HG03432 (cell line): ENCODE measurements at regions not wholly inside any gene's neighbourhood (a gene's known extent, or its start where the extent isn't known, plus 50 kb on each side); places are given as distances from the start of the nearest gene placed in this dataset.

Experiments
- ATAC-seq: cut with Tn5 transposase; IDR thresholded peaks from one replicate; pipeline ENCODE4 v1.9.1; 2021; ENCODE audit warnings: mild to moderate bottlenecking, moderate library complexity; ENCODE audit not compliant: unreplicated experiment

GRCh38 chr2:16196687-16197503, 256.5 kb downstream of the MYCN start:
- ATAC-seq = no peak

GRCh38 chr2:16195681-16196070, 255.3 kb downstream of the MYCN start:
- no peak for ATAC-seq

DNA sequence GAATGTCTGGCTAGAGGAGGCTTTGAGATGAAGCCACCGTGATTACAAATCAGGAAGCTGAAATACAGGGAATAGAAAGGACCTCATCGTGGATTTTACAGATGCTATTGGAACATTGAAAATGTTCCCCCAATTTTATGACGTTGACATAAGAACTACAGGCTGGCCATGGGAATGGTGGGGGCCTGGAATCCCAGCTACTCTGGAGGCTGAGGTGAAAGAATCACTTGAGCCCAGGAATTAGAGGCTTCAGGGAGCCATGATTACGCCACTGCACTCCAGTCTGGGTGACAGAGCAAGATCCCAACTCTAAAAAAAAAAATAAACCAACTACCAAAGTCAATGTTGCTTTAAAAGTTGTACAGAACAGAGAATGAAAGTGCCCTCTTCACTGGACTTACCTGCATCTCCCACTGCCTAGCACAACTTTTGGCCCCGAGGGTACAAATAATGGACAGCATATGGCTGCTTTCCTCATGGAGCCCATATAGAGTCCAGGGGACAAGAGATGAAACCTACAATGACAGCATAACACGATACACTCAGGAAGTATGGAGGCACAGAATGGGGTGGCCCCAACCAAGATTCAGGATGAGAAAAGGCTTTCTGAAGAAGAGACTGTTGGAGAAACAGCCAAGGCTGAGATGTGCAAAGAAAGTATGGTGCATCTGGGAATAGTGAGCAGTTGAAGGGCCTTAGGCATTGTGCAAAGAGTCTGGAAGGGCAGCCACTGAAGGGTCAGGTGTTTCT, 254.8 kb downstream of the MYCN start:
- no peak for ATAC-seq

GRCh38 chr2:16194530-16194929, 254.2 kb downstream of the MYCN start:
- no peak for ATAC-seq

- ATAC-seq = no peak
Observed at GRCh38 chr2:16194096-16194390, 253.7 kb downstream of the MYCN start.

GRCh38 chr2:16192416-16193216, 252.3 kb downstream of the MYCN start:
- ATAC-seq = no peak

GRCh38 chr2:16191431-16192200, 251.3 kb downstream of the MYCN start:
- ATAC-seq = no peak

- ATAC-seq = no peak
Observed at GRCh38 chr2:16190446-16191270, 250.3 kb downstream of the MYCN start.

GRCh38 chr2:16189836-16190160, 249.4 kb downstream of the MYCN start:
- no peak for ATAC-seq

DNA sequence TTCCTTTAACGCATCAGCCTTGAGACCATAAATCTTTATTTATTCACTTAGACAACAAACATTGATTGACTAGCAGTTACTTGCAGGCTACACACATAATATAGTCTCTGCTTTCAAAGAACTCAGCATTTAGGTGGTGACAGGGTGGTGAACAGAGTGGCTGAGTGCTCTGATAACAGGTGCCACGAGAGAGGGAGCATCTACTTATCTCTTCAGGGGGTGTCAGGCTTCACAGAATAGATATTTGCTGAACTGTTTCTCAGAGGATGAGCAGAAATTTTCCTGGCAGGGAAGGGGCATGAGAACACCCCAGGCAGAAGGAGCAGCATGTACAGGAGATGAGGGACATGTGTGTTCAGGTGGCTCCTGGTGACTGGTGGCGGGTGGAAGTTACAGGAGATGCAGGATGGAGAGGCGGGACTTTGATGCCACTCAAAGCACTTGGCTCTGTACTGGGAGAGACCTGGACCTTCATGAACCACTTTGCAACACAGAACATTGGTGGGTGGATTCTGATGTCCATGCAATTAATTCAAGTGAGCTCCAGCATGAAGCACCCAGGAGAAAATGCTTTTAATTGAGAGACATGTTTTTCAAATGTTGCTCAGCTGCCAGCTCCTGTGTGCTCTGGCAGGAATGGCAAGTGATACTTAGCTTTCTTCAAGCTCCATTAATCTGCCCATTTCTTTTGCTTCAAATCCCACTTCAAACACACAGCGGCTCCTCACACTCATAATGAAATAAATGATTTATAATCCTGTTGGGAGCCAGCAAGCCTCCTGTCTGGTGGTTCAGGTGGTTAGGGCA, 248.9 kb downstream of the MYCN start:
- no peak for ATAC-seq

GRCh38 chr2:16188261-16188890, 248.0 kb downstream of the MYCN start:
- no peak for ATAC-seq

DNA sequence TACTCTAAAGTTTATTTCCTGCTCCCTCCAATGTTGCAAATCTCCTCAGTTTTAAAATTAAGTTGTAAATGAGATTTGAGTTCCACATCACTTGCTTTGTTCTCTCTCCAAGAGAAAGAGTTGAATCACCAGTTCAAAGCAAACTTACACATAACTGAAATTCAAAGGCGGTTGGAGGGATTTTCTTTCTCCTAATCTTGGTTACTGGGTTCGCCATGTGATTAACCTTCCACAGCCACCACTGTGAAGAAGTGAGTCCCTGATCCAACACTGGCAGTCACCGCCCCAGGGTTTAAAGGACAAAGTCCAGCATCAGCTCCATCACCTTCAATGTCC, 247.1 kb downstream of the MYCN start:
- ATAC-seq = peak; percentile 21

DNA sequence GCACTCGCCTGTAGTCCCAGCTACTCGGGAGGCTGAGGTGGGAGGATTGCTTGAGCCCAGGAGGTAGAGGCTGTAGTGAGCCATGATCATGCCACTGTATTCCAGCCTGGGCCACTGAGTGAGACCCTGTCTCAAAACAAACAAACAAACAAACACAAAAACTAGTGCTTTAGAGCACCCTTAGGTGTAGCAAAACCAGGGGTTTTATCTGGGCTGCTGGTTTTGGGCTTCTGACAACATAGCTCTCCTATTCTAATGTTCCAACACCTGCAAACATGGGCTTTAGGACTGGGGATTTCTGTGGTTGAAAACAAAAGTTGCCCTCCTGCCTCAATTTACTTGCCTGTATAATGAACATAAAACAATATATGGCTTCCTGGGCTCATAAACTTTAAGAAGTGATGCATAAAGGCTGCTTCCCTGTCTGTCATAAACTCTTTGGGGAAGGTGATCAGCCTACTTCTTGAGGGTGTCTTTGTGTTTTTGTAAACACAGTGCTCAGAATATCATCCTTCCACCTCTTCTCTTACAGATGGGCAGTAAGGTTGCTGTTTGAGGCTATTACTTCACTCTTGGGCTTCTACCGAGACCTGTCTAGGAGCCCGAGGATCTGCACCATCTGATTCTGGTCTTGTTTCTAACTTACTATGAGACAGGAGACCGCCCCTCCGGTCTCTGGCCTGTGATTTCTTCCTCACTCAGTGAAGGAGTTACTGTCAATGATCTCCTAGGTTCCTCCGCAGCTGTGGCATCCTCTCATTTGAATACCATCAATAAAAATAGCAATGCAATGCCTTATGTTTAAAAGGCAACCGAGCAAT, 246.5 kb downstream of the MYCN start:
- ATAC-seq = peak; percentile 43

- ATAC-seq = no peak
Observed at GRCh38 chr2:16185801-16186272, 245.5 kb downstream of the MYCN start.

GRCh38 chr2:16184945-16185660, 244.8 kb downstream of the MYCN start:
- ATAC-seq = no peak

DNA sequence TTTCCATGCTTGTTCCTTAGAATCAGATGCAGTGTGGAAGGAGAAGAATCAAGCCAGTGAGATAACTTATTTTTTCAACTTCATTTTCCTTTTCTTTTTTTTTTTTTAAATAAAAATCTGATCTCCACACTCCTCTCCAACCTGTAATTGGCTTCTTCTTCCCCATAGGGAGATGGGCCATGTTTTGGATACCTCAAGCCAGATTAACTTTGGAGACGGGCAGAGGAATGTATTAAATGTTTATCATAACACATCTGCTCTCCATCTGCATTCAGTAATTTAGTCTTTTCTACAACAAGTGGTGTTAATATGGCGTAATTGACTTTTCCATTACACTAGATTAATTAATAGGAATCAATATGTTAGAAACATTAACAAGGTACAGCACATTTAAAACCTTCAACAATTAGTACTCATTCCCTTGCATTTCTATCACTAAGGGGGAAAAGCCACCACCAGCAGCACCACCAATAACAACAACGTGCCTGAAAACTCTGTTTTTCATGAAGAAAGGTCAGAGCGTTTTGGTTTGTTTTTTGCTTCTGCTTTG, 244.1 kb downstream of the MYCN start:
- no peak for ATAC-seq

- no peak for ATAC-seq
Observed at GRCh38 chr2:16183345-16183744, 243.0 kb downstream of the MYCN start.
